NCI-H2227 treated with DMSO at 0.1 percent for 48 hours (cell line): ENCODE measurements at regions not wholly inside any gene's neighbourhood (a gene's known extent, or its start where the extent isn't known, plus 50 kb on each side); places are given as distances from the start of the nearest gene placed in this dataset.
A peak's percentile ranks its signal among the peaks of the same experiment; 100 is the strongest.

ENCODE experiments used
- DNase-seq: peaks from one replicate; lab custom pipeline; 2025; lab: John Stamatoyannopoulos, UW

GRCh38 chr2:215597577-215597976 lies 161.7 kb upstream of the FN1 start:
- DNase-seq: no peak

- DNase-seq: no peak
Observed at GRCh38 chr2:215594766-215595165, 158.9 kb upstream of the FN1 start.

- no peak for DNase-seq
Observed at GRCh38 chr2:215590010-215590745, 154.3 kb upstream of the FN1 start.

GRCh38 chr2:215583881-215584280 lies 148.0 kb upstream of the FN1 start:
- DNase-seq: no peak

- no peak for DNase-seq
Observed at GRCh38 chr2:215579809-215580208, 143.9 kb upstream of the FN1 start.

GRCh38 chr2:215577356-215577755 lies 141.5 kb upstream of the FN1 start:
- DNase-seq: no peak

GRCh38 chr2:215576572-215576971 lies 140.7 kb upstream of the FN1 start:
- DNase-seq: no peak

- DNase-seq: no peak
Observed at GRCh38 chr2:215573496-215573895, 137.6 kb upstream of the FN1 start.

GRCh38 chr2:215572341-215572848 lies 136.5 kb upstream of the FN1 start:
- no peak for DNase-seq

- DNase-seq: peak; percentile 24
Observed at GRCh38 chr2:215571689-215572088, 135.8 kb upstream of the FN1 start.

- no peak for DNase-seq
Observed at GRCh38 chr2:215567504-215567903, 131.6 kb upstream of the FN1 start.

GRCh38 chr2:215565897-215566296 lies 130.0 kb upstream of the FN1 start:
- no peak for DNase-seq

- DNase-seq: no peak
Observed at GRCh38 chr2:215557701-215558100, 121.8 kb upstream of the FN1 start.

- no peak for DNase-seq
Observed at GRCh38 chr2:215556979-215557378, 121.1 kb upstream of the FN1 start.

- no peak for DNase-seq
Observed at GRCh38 chr2:215554689-215555498, 119.0 kb upstream of the FN1 start.

GRCh38 chr2:215553946-215554345 lies 118.1 kb upstream of the FN1 start:
- no peak for DNase-seq

- DNase-seq: no peak
Observed at GRCh38 chr2:215552144-215552580, 116.3 kb upstream of the FN1 start.

- no peak for DNase-seq
Observed at GRCh38 chr2:215550331-215550730, 114.5 kb upstream of the FN1 start.

GRCh38 chr2:215548714-215549113 lies 112.8 kb upstream of the FN1 start:
- no peak for DNase-seq

- DNase-seq: no peak
Observed at GRCh38 chr2:215542690-215543089, 106.8 kb upstream of the FN1 start.

- DNase-seq: no peak
Observed at GRCh38 chr2:215540658-215541057, 104.8 kb upstream of the FN1 start.

- DNase-seq: no peak
Observed at GRCh38 chr2:215537611-215538010, 101.7 kb upstream of the FN1 start.

GRCh38 chr2:215536510-215536909 lies 100.6 kb upstream of the FN1 start:
- DNase-seq: no peak
